Smooth muscle cell (in vitro differentiated cells): ENCODE measurements at regions not wholly inside any gene's neighbourhood (a gene's known extent, or its start where the extent isn't known, plus 50 kb on each side); places are given as distances from the start of the nearest gene placed in this dataset.

Experiments used
- DNase-seq: peaks from one replicate; lab custom pipeline; 2025; ENCODE audit not compliant: unreplicated experiment; lab: John Stamatoyannopoulos, UW
- H2AFZ ChIP-seq: fragments of 200-600 bp; sonication (generic); 2 replicates; pipeline ENCODE4 v1.6.0; 2016; ENCODE audit warnings: antibody characterized with exemption, low read depth, mild to moderate bottlenecking
- H3F3A ChIP-seq: fragments of 200-600 bp; sonication (generic); 2 replicates; pipeline ENCODE4 v1.6.0; 2017; ENCODE audit warnings: antibody characterized with exemption, low read depth
- H3K27ac ChIP-seq: fragments of 200-600 bp; sonication (generic); 2 replicates; pipeline ENCODE4 v1.5.1; 2016; ENCODE audit warnings: low read depth, mild to moderate bottlenecking
- H3K27me3 ChIP-seq: fragments of 200-600 bp; sonication (generic); 2 replicates; pipeline ENCODE4 v1.6.1; 2016; ENCODE audit warnings: low read depth, mild to moderate bottlenecking
- H3K36me3 ChIP-seq: fragments of 200-600 bp; sonication (generic); 2 replicates; pipeline ENCODE4 v1.5.1; 2016; ENCODE audit warnings: low read depth
- H3K4me1 ChIP-seq: fragments of 200-600 bp; sonication (generic); 2 replicates; pipeline ENCODE4 v1.5.1; 2016; ENCODE audit warnings: low read depth
- H3K4me2 ChIP-seq: fragments of 200-600 bp; sonication (generic); 2 replicates; pipeline ENCODE4 v1.6.0; 2016; ENCODE audit warnings: mild to moderate bottlenecking
- H3K4me3 ChIP-seq: fragments of 200-600 bp; sonication (generic); 2 replicates; pipeline ENCODE4 v1.5.1; 2016; ENCODE audit warnings: mild to moderate bottlenecking
- H3K79me2 ChIP-seq: fragments of 200-600 bp; sonication (generic); 2 replicates; pipeline ENCODE4 v1.6.0; 2016; ENCODE audit warnings: low read depth, mild to moderate bottlenecking
- H3K9ac ChIP-seq: fragments of 200-600 bp; sonication (generic); 2 replicates; pipeline ENCODE4 v1.6.0; 2016; ENCODE audit warnings: low read depth
- H3K9me3 ChIP-seq: fragments of 200-600 bp; sonication (generic); replicated peaks from 2 replicates; pipeline ENCODE4 v1.5.1; 2016; ENCODE audit warnings: low read depth
- H4K20me1 ChIP-seq: fragments of 200-600 bp; sonication (generic); 2 replicates; pipeline ENCODE4 v1.6.0; 2016; ENCODE audit warnings: low read depth
- WGBS: methylation state at CpG from one replicate; pipeline ENCODE4 v1.1.7; 2016; ENCODE audit warnings: low lambda C conversion rate; 5-methylcytosine and 5-hydroxymethylcytosine counted together
- TF ChIP-seq, protein P1 (sequence below): fragments of 200-600 bp; sonication (generic); IDR thresholded peaks from 2 replicates; pipeline ENCODE4 v1.5.1; 2017; ENCODE audit warnings: borderline replicate concordance, mild to moderate bottlenecking, antibody characterized with exemption; ENCODE audit not compliant: insufficient read depth, poor library complexity, severe bottlenecking

- WGBS = 79% methylated on average over 2 of the region's 2 CpGs
- Histone ChIP-seq H3K4me3 (no peak overlapping the region), H4K20me1 (no peaks in the 10 kb centered on the region), H3F3A (no peaks in the 10 kb centered on the region), H3K4me2 (no peak overlapping the region), H3K9ac (no peak overlapping the region), H3K79me2 (no peaks in the 10 kb centered on the region), H2AFZ (no peak overlapping the region), H3K27ac (no peak overlapping the region), H3K27me3 (no peaks in the 10 kb centered on the region), H3K4me1 (no peaks in the 10 kb centered on the region), H3K36me3 (no peaks in the 10 kb centered on the region), H3K9me3 (no peaks in the 10 kb centered on the region)
- no peak for DNase-seq
- TF ChIP-seq, protein P1, sequence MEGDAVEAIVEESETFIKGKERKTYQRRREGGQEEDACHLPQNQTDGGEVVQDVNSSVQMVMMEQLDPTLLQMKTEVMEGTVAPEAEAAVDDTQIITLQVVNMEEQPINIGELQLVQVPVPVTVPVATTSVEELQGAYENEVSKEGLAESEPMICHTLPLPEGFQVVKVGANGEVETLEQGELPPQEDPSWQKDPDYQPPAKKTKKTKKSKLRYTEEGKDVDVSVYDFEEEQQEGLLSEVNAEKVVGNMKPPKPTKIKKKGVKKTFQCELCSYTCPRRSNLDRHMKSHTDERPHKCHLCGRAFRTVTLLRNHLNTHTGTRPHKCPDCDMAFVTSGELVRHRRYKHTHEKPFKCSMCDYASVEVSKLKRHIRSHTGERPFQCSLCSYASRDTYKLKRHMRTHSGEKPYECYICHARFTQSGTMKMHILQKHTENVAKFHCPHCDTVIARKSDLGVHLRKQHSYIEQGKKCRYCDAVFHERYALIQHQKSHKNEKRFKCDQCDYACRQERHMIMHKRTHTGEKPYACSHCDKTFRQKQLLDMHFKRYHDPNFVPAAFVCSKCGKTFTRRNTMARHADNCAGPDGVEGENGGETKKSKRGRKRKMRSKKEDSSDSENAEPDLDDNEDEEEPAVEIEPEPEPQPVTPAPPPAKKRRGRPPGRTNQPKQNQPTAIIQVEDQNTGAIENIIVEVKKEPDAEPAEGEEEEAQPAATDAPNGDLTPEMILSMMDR = no peak
These were observed 92.9 kb downstream of the TPRA1 start for GRCh38 chr3:127497676-127498075.

- Histone ChIP-seq H2AFZ (no peak overlapping the region), H4K20me1 (no peaks in the 10 kb centered on the region), H3K9ac (no peak overlapping the region), H3K4me1 (no peaks in the 10 kb centered on the region), H3F3A (no peaks in the 10 kb centered on the region), H3K4me3 (no peak overlapping the region), H3K9me3 (no peaks in the 10 kb centered on the region), H3K27me3 (no peaks in the 10 kb centered on the region), H3K36me3 (no peaks in the 10 kb centered on the region), H3K27ac (no peak overlapping the region), H3K79me2 (no peaks in the 10 kb centered on the region), H3K4me2 (no peak overlapping the region)
- 88% methylated on average over 3 of the region's 3 CpGs for WGBS
- no peak for DNase-seq
- TF ChIP-seq, protein P1 = no peak
These were observed 93.4 kb downstream of the TPRA1 start for GRCh38 chr3:127497166-127497565.

DNA sequence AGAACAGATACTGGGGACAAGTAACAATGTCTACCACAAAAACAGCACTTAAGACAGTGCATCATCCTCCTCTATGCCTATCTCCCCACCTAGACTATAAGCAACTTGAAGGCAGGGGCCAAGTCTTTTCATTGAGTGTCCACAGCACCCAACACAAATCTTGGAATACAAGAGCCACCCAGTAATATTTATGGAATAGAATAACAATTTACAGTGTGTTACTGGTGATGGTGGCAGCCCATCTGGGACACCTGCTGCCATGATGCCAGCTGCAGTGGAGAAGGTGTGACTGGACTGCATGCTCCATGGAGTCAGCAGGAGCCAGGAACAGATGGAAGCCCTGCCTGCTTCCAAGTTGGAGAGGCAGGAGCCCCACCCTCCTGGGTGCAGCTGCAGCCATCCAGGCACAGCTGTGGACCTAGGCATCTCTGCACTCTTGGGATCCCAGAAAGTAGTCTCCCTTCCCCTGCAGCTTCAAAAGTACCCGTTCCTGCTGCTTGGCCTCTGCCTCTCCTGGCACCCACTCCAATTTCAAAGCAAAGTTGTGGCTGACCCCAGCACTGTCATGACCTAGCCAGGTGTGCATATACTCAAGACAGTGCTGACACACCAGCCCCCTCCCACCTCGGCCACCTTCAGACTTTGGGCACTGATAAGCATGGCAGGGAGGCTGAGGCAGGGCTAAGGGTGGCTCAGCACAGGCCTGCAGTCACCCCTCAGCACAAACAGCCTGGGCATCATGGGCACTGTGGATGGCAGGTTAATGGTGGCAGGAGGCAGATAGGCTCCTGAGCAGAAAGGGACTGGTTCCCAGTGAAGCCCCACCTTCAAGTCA, 94.5 kb downstream of the TPRA1 start:
- H3K4me2 ChIP-seq = no peak overlapping the region
- 72% methylated on average over 2 of the region's 2 CpGs for WGBS
- H3K79me2 ChIP-seq = no peaks in the 10 kb centered on the region
- H3K4me3 ChIP-seq = no peak overlapping the region
- no peaks in the 10 kb centered on the region for H3F3A ChIP-seq
- H3K36me3 ChIP-seq = no peaks in the 10 kb centered on the region
- DNase-seq = no peak
- no peaks in the 10 kb centered on the region for H3K4me1 ChIP-seq
- no peak overlapping the region for H3K9ac ChIP-seq
- no peaks in the 10 kb centered on the region for H3K27me3 ChIP-seq
- no peaks in the 10 kb centered on the region for H4K20me1 ChIP-seq
- no peak overlapping the region for H3K27ac ChIP-seq
- no peaks in the 10 kb centered on the region for H3K9me3 ChIP-seq
- TF ChIP-seq, protein P1 = no peak
- H2AFZ ChIP-seq = no peak overlapping the region
